ENCODE measurements at regions not wholly inside any gene's neighbourhood (a gene's known extent, or its start where the extent isn't known, plus 50 kb on each side); places are given as distances from the start of the nearest gene placed in this dataset.

DNA sequence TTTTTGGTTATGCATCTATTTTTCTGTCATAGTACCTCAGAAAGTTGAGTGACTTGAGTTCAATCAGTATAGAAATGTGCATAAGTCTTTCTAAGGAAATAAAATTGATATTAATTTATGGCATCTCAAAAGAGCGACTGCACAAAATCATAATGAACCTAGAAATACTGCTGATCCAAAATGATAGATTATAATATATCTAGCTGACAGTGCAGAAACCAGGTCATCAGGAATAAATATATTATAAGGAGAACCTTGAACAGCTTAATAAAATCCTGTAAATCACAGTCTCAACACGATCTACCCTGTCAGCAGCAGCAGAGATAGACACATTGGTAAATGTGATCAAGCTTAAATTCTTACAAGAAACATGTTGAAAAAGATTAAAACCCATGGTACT, 1106.6 kb upstream of the CDH18 start:
- no peaks in the 10 kb centered on the region for H3K27me3 Mint-ChIP-seq (ENCODE audit: low read depth, poor library complexity)
- no peaks in the 10 kb centered on the region for H3K4me1 Mint-ChIP-seq
- H3K4me3 Mint-ChIP-seq = no peak overlapping the region
- H3K27ac Mint-ChIP-seq = no peak overlapping the region
- no peak for DNase-seq
- TF ChIP-seq, protein P1, sequence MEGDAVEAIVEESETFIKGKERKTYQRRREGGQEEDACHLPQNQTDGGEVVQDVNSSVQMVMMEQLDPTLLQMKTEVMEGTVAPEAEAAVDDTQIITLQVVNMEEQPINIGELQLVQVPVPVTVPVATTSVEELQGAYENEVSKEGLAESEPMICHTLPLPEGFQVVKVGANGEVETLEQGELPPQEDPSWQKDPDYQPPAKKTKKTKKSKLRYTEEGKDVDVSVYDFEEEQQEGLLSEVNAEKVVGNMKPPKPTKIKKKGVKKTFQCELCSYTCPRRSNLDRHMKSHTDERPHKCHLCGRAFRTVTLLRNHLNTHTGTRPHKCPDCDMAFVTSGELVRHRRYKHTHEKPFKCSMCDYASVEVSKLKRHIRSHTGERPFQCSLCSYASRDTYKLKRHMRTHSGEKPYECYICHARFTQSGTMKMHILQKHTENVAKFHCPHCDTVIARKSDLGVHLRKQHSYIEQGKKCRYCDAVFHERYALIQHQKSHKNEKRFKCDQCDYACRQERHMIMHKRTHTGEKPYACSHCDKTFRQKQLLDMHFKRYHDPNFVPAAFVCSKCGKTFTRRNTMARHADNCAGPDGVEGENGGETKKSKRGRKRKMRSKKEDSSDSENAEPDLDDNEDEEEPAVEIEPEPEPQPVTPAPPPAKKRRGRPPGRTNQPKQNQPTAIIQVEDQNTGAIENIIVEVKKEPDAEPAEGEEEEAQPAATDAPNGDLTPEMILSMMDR (IDR thresholded peaks at IDR 0.05) = no peak
- no peaks in the 10 kb centered on the region for H3K9me3 Mint-ChIP-seq
- no peaks in the 10 kb centered on the region for H3K36me3 Mint-ChIP-seq (ENCODE audit: low read depth)

DNA sequence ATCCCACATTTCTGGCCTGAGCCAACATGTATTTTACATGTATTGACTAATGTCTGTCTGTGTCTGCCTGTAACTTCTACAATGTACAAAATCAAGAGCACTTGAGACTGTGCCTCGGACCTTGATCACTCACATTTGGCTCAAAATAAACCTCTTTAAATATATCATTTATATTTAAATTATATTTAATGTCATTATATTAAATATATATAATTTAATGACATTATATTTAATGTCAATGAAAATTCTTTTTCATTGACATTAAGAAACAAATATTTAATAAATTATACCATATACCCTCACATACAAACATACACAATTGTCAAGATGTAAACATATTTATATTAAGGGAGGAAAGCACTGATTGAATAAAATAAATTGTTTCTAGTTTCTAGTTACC, 1099.8 kb upstream of the CDH18 start:
- Mint-ChIP-seq H3K27ac (no peak overlapping the region), H3K36me3 (ENCODE audit: low read depth) (no peaks in the 10 kb centered on the region), H3K9me3 (peaks cover 8% of the 10 kb centered on the region), H3K4me3 (no peak overlapping the region), H3K4me1 (no peaks in the 10 kb centered on the region), H3K27me3 (ENCODE audit: low read depth, poor library complexity) (peaks cover 2% of the 10 kb centered on the region)
- TF ChIP-seq, protein P1 (IDR thresholded peaks at IDR 0.05) = no peak
- DNase-seq = no peak

DNA sequence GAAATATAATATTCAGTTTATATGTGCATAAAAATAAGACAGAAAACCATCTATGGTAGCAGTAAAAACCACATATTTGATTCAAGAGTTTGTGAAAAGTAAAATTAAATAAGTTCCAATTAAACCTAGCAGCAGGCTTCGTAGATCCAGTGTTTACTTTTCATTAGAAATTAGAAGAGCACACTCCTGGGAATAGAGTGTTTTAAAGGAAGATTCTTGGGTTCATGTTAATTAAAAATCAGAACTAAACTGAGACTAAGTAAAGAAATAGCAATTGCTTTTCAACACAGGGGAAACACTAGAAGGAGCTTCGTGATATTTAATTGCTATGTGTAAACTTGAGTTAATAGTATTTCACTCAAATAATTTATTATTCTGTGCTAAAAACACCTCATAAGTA, 1097.8 kb upstream of the CDH18 start:
- Mint-ChIP-seq H3K4me1 (no peaks in the 10 kb centered on the region), H3K9me3 (peaks cover 8% of the 10 kb centered on the region), H3K36me3 (ENCODE audit: low read depth) (no peaks in the 10 kb centered on the region), H3K27me3 (ENCODE audit: low read depth, poor library complexity) (peaks cover 2% of the 10 kb centered on the region), H3K27ac (no peak overlapping the region), H3K4me3 (no peak overlapping the region)
- TF ChIP-seq, protein P1 (IDR thresholded peaks at IDR 0.05) = no peak
- DNase-seq = no peak

DNA sequence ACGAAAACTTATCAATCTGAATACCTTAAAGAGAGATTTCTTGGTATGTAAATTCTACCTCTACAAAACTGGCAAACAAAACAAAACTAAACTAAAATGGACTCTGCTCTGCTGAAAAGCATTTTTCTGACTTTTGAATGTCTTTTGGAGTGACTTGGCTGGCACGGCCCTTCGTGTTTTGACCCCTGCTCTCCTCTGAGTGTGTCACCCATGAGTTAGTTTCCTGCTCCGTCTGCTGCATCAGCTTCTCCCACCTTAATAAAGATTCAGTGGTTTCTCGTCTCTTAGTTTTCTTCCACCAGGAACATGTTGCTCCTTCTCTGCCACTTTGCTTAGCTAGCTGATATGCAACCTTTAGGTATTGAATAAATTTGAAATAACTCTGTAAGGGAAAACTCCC, 1084.0 kb upstream of the CDH18 start:
- Mint-ChIP-seq H3K9me3 (no peaks in the 10 kb centered on the region), H3K27me3 (ENCODE audit: low read depth, poor library complexity) (no peaks in the 10 kb centered on the region), H3K36me3 (ENCODE audit: low read depth) (no peaks in the 10 kb centered on the region), H3K4me1 (no peaks in the 10 kb centered on the region), H3K4me3 (no peak overlapping the region), H3K27ac (no peak overlapping the region)
- no peak for DNase-seq
- TF ChIP-seq, protein P1 (IDR thresholded peaks at IDR 0.05) = no peak

DNA sequence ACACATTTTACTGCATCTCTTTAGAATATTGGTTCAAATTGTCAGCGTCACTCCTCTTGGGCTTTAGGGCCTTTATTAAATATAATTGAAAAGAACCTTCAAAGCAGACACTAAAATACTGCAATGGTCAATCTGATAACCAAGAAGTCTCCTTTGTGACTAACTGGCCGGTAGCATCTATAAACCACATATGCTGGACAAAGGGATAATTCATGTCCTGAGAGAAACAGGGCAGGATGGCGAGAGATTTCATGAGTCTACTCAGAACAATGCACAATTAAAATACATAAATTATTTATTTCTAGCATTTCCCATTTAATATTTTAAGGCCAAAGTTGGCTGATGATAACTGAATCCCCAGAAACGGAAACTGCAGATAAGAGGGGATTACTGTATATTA, 1083.4 kb upstream of the CDH18 start:
- Mint-ChIP-seq H3K9me3 (no peaks in the 10 kb centered on the region), H3K36me3 (ENCODE audit: low read depth) (no peaks in the 10 kb centered on the region), H3K4me3 (no peak overlapping the region), H3K27me3 (ENCODE audit: low read depth, poor library complexity) (no peaks in the 10 kb centered on the region), H3K4me1 (no peaks in the 10 kb centered on the region), H3K27ac (no peak overlapping the region)
- TF ChIP-seq, protein P1 (IDR thresholded peaks at IDR 0.05) = no peak
- DNase-seq = no peak

DNA sequence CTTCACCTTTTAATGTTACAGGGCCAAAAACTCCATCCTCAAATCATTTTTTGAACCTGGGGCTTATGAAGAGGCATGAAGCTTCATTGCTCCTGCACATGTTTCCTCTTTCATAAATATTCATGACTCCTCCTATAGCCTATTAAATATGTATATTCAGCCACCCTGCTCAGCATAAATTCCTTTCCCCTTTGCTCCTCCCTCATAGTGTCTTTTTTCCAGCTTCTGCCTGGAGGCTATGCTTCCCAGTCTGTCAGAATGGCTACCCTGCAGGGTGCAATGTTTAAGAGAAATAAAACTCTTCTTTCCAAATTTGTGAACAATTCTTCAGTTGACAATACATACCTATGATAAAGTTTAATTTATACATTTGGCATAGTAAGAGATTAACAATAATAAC, 1082.9 kb upstream of the CDH18 start:
- TF ChIP-seq, protein P1 (IDR thresholded peaks at IDR 0.05) = no peak
- no peaks in the 10 kb centered on the region for H3K36me3 Mint-ChIP-seq (ENCODE audit: low read depth)
- no peak overlapping the region for H3K27ac Mint-ChIP-seq
- no peaks in the 10 kb centered on the region for H3K9me3 Mint-ChIP-seq
- no peaks in the 10 kb centered on the region for H3K4me1 Mint-ChIP-seq
- H3K4me3 Mint-ChIP-seq = no peak overlapping the region
- H3K27me3 Mint-ChIP-seq (ENCODE audit: low read depth, poor library complexity) = no peaks in the 10 kb centered on the region
- no peak for DNase-seq
